ENCODE measurements at regions not wholly inside any gene's neighbourhood (a gene's known extent, or its start where the extent isn't known, plus 50 kb on each side); places are given as distances from the start of the nearest gene placed in this dataset.

GRCh38 chr6:144804246-144804790, 519.2 kb downstream of the UTRN start:
- no peak for TF ChIP-seq EZH2 (IDR thresholded peaks at IDR 0.05; ENCODE audit: borderline replicate concordance, insufficient read depth, low read depth, low read length, poor library complexity, severe bottlenecking)
- TF ChIP-seq, protein P1, sequence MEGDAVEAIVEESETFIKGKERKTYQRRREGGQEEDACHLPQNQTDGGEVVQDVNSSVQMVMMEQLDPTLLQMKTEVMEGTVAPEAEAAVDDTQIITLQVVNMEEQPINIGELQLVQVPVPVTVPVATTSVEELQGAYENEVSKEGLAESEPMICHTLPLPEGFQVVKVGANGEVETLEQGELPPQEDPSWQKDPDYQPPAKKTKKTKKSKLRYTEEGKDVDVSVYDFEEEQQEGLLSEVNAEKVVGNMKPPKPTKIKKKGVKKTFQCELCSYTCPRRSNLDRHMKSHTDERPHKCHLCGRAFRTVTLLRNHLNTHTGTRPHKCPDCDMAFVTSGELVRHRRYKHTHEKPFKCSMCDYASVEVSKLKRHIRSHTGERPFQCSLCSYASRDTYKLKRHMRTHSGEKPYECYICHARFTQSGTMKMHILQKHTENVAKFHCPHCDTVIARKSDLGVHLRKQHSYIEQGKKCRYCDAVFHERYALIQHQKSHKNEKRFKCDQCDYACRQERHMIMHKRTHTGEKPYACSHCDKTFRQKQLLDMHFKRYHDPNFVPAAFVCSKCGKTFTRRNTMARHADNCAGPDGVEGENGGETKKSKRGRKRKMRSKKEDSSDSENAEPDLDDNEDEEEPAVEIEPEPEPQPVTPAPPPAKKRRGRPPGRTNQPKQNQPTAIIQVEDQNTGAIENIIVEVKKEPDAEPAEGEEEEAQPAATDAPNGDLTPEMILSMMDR (IDR thresholded peaks at IDR 0.05) = no peak
- H3K4me3 ChIP-seq (ENCODE audit: control extremely low read depth in 1 of 5, extremely low read depth in 1 of 5, insufficient read depth in 1 of 5, low read depth in 2 of 5, low read length in 4 of 5) = no peak overlapping the region
- peaks cover 16 to 52% of the 10 kb centered on the region in 2 experiments for H3K36me3 ChIP-seq (replicated peaks in 1 of 2; ENCODE audit: control extremely low read depth in 1 of 2, control insufficient read depth in 1 of 2, extremely low read depth in 1 of 2, insufficient read depth in 2 of 2, low read length in 1 of 2)
- H3K4me2 ChIP-seq (replicated peaks; ENCODE audit: low read depth, low read length, poor library complexity, severe bottlenecking) = no peak overlapping the region
- Mint-ChIP-seq H3K4me3 (no peak overlapping the region), H3K27ac (no peak overlapping the region), H3K27me3 (no peaks in the 10 kb centered on the region), H3K4me1 (no peaks in the 10 kb centered on the region), H3K9me3 (ENCODE audit: insufficient read depth) (no peaks in the 10 kb centered on the region)
- no peaks in the 10 kb centered on the region for H3K27me3 ChIP-seq (replicated peaks in 1 of 4; ENCODE audit: control extremely low read depth in 1 of 4, control insufficient read depth in 3 of 4, insufficient read depth in 4 of 4, low read length in 3 of 4)
- H3K9ac ChIP-seq (ENCODE audit: low read length) = no peak overlapping the region
- POLR2A ChIA-PET = no interaction called here
- DNase-seq (no peak), ATAC-seq (ENCODE audit: low read depth) (no peak)
- intact Hi-C loops (cut with micrococcal nuclease) = no loop called here
- no peaks in the 10 kb centered on the region for H4K20me1 ChIP-seq (ENCODE audit: control insufficient read depth, insufficient read depth, low read length, poor library complexity, severe bottlenecking)
- no peaks in the 10 kb centered on the region for H3K4me1 ChIP-seq (ENCODE audit: control insufficient read depth in 2 of 2, insufficient read depth in 2 of 2, low read length in 2 of 2)
- H3K27ac ChIP-seq (ENCODE audit: low read length in 2 of 2) = no peak overlapping the region
- no peak overlapping the region for H2AFZ ChIP-seq (ENCODE audit: insufficient read depth, low read depth, low read length, poor library complexity, severe bottlenecking)
- H3K9me3 ChIP-seq (ENCODE audit: control extremely low read depth in 1 of 3, control insufficient read depth in 2 of 3, insufficient read depth in 1 of 3, low read length in 2 of 3) = no peaks in the 10 kb centered on the region
- H3K79me2 ChIP-seq (ENCODE audit: control insufficient read depth, insufficient read depth, low read length) = no peaks in the 10 kb centered on the region
- CTCF ChIA-PET = no interaction called here

DNA sequence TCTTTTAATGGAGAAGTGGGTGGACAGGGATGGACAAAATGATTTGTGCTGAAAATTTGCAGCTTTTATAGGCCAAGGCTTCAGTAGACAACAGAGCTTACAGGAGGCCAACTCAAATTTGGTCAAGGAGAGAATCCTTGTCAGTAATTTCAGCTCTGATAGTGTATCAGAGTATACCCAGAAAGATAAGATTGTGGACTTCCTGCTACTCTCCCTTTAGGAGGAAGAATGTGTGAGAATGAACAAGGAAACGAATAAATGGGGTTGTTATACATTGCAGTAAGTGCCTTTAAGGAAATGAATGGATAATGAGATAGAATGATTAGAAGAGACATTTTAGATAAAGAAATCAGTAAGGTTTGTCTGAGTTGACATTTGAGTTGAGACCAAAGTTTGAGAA, 519.9 kb downstream of the UTRN start:
- H2AFZ ChIP-seq (ENCODE audit: insufficient read depth, low read depth, low read length, poor library complexity, severe bottlenecking) = no peak overlapping the region
- no peak overlapping the region for H3K27ac ChIP-seq (ENCODE audit: low read length in 2 of 2)
- no peak overlapping the region for H3K4me3 Mint-ChIP-seq
- H3K36me3 ChIP-seq (replicated peaks in 1 of 2; ENCODE audit: control extremely low read depth in 1 of 2, control insufficient read depth in 1 of 2, extremely low read depth in 1 of 2, insufficient read depth in 2 of 2, low read length in 1 of 2) = peaks cover 14 to 56% of the 10 kb centered on the region in 2 experiments
- H3K27me3 Mint-ChIP-seq = no peaks in the 10 kb centered on the region
- no peak overlapping the region for H3K4me3 ChIP-seq (ENCODE audit: control extremely low read depth in 1 of 5, extremely low read depth in 1 of 5, insufficient read depth in 1 of 5, low read depth in 2 of 5, low read length in 4 of 5)
- intact Hi-C loops (cut with micrococcal nuclease) = no loop called here
- DNase-seq (no peak), ATAC-seq (ENCODE audit: low read depth) (no peak)
- no peaks in the 10 kb centered on the region for H3K79me2 ChIP-seq (ENCODE audit: control insufficient read depth, insufficient read depth, low read length)
- H3K4me2 ChIP-seq (replicated peaks; ENCODE audit: low read depth, low read length, poor library complexity, severe bottlenecking) = no peak overlapping the region
- CTCF ChIA-PET = no interaction called here
- POLR2A ChIA-PET = no interaction called here
- H3K9me3 ChIP-seq (ENCODE audit: control extremely low read depth in 1 of 3, control insufficient read depth in 2 of 3, insufficient read depth in 1 of 3, low read length in 2 of 3) = no peaks in the 10 kb centered on the region
- no peaks in the 10 kb centered on the region for H3K4me1 Mint-ChIP-seq
- TF ChIP-seq EZH2 (IDR thresholded peaks at IDR 0.05; ENCODE audit: borderline replicate concordance, insufficient read depth, low read depth, low read length, poor library complexity, severe bottlenecking) = no peak
- TF ChIP-seq, protein P1 (IDR thresholded peaks at IDR 0.05) = no peak
- H3K9me3 Mint-ChIP-seq (ENCODE audit: insufficient read depth) = no peaks in the 10 kb centered on the region
- no peaks in the 10 kb centered on the region for H4K20me1 ChIP-seq (ENCODE audit: control insufficient read depth, insufficient read depth, low read length, poor library complexity, severe bottlenecking)
- H3K4me1 ChIP-seq (ENCODE audit: control insufficient read depth in 2 of 2, insufficient read depth in 2 of 2, low read length in 2 of 2) = no peaks in the 10 kb centered on the region
- no peak overlapping the region for H3K27ac Mint-ChIP-seq
- no peak overlapping the region for H3K9ac ChIP-seq (ENCODE audit: low read length)
- 100% methylated on average over 1 of the region's 1 CpG for WGBS (ENCODE audit: insufficient coverage)
- H3K27me3 ChIP-seq (replicated peaks in 1 of 4; ENCODE audit: control extremely low read depth in 1 of 4, control insufficient read depth in 3 of 4, insufficient read depth in 4 of 4, low read length in 3 of 4) = no peaks in the 10 kb centered on the region
